Endometrium (tissue), 2 donors: ENCODE measurements at regions not wholly inside any gene's neighbourhood (a gene's known extent, or its start where the extent isn't known, plus 50 kb on each side); places are given as distances from the start of the nearest gene placed in this dataset.

ENCODE experiments used
- FAIRE-seq: peaks from 2 replicates; lab custom pipeline; 2012; peaks lifted over from hg19 to GRCh38; lab: Jason Lieb, UNC
- donor health status: control.
- donor health status: control.

DNA sequence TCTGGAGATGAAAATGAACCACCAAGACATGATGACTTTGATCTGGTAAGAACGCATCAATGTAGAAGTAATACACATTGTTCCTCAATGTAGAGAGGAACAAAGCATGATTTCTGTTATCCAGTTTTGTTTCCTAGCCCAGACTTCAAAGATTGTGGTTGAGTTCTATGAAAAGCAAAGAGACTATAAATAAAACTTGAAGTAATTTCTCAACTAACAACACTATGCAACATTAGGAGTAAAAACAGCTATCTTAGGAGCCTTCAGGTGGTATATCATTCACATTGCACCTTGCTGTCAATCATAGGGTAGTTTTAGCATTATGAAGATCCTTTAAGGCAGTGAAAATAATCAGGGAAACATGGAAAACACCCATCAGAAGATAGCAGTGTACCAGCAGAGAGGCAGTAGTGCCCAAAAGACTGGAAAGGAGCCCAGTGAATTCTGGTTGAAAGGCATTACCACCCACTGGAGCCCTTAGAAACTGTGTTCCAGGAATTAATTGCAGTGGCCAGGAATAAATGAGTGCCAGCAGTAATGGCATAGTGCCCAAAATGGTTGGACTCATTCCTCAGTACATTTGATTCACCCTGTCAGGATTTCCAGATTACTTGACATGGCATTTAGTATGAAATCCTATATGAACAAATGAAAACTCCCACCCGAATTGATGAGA lies 300.7 kb upstream of the CXXC4 start:
- FAIRE-seq, result no peak

DNA sequence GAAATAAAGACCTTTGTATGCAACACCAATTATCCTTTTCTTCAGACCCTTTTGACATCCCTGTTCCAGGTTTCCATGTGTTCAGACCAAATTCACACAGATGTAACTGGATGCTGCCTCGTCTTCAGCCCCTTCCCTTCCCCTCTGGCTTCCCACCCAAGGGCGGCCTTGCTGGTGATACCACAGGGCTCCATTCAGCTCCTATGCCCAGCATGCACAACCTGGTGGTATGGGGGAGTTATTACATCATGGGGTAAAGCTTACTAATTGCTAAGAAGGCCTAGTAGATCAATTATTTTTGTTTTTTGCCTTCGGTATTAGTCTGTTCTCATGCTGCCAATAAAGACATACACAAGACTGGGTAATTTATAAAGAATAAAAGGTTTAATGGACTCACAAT lies 317.0 kb upstream of the CXXC4 start:
- no peak for FAIRE-seq

DNA sequence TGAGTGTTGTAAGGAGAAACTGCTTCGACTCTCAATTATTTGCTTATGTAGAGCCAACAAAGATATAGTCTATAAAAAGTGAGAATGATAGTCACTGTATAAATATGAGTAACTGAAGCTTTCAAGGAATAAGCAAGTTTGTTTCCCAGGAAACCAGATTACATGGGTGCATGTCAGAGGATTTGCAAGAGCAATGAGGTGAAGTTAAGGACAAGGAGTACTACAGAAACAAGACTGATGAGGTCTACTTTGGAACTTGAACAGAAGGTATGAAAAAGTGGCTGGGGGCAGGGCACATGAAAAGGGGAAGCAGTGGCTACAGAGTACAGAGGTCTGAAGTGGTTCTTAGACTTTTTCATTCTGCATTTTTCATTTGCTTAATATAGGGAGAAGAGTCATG lies 321.0 kb upstream of the CXXC4 start:
- no peak for FAIRE-seq

DNA sequence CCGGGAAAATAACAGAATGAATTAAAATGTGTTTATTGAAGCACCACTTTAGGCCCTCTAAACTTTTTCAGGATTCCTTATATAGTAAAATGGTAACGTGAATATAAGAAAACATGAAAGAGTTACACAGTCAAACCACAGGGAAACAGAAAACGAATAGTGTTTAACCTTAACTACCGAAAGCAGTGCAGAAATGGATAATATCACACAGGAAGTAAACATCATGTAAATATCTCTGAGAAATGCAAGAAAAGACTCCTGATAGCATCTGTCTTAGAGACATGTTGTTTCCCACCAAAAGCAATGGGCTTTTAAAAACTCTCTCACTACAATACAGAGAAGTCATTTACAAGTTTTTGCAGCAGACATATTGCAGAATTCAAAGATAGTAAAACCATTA lies 323.9 kb upstream of the CXXC4 start:
- no peak for FAIRE-seq

DNA sequence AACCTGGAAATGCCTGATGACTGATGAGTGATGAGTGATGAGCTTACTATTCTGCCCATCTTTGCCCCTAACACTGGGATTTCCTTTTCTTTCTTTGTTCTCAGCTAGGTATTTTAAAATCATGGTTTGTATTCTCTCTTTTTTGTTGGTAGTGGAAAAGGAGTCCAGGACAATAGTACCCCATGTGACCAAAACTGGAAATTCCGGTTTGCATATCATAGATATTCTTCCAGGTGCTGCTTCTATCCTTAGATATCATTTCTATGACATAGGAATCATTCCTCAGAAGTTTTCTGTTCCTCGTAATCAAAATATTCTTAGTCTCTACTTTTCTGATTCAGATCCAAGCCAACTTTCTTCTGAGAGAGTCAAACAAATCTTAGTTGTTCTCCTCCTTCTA lies 320.5 kb upstream of the TET2 start:
- no peak for FAIRE-seq

DNA sequence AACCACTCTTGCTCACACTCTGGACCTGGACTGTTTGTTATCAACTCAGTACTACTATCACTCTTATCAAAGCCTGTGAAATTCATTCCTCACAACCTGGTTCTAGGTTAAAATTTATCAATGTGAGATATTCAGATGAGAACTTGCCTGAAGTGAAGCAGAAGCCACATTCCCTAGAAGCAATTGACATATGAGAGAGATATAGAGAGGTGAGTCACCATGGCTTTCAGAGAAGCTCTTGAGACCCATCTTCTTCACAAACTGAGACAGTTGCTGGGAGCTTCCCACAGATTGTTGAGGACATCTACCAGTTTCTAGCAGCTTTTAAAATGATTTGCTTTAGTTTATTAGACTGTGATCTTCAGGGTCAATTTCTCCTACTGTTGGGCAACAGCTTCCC lies 316.9 kb upstream of the TET2 start:
- no peak for FAIRE-seq

DNA sequence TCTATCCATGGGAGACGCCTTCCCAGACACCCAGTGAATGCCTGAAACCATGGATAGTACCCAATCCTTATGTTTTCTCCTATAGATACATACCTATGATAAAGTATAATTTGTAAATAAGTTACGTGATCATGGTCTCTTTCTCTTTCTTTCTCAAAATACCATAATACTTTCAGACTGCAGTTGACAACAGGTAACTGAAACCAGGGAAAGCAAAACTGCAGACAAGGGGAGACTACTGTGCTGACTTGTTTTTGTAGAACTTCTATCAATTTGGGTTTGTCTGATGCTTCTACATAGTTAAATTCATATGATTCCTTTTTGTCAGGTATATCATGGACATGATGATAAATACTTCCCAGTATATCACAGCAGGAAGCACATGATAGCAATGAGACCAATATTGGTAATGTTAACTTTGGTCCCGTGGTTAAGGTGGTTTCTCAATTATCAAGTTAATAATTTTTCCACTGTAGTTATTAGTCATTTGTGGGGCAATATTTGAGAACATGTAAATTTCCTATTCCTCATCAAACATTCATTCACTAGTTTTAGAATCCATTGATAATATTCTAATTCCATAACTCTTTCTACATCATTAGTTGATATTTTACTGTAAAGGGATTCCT lies 298.0 kb upstream of the TET2 start:
- FAIRE-seq, result no peak

DNA sequence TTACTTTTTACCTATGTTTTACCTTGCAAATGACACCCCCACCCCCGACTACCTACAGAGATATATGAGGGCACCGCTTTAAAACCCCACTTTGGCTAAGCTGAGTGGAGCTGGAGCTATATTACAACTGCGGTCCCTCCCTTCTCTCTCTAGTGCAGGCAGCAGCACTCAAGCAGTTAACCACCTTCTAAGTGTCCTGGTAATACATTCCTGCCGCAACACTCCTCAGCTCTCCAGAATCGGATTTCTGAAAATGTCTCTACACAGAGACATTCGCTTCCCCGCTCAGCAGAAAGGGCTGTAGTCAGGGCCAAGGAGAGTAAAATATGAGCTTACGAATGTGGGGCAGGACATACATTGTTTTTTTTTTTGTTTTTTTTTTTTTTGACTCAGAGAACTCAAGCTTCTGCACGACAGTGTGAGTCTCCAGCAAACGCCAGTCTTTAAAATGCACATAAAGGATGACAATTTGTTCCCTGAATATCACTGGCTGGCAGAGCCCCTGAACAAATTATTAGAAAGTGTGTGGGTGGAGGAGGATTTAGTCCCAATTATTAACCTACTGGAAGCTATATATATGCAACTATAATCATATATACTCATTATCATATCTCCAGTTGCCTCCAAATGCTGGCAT lies 287.0 kb upstream of the TET2 start:
- FAIRE-seq, result no peak

DNA sequence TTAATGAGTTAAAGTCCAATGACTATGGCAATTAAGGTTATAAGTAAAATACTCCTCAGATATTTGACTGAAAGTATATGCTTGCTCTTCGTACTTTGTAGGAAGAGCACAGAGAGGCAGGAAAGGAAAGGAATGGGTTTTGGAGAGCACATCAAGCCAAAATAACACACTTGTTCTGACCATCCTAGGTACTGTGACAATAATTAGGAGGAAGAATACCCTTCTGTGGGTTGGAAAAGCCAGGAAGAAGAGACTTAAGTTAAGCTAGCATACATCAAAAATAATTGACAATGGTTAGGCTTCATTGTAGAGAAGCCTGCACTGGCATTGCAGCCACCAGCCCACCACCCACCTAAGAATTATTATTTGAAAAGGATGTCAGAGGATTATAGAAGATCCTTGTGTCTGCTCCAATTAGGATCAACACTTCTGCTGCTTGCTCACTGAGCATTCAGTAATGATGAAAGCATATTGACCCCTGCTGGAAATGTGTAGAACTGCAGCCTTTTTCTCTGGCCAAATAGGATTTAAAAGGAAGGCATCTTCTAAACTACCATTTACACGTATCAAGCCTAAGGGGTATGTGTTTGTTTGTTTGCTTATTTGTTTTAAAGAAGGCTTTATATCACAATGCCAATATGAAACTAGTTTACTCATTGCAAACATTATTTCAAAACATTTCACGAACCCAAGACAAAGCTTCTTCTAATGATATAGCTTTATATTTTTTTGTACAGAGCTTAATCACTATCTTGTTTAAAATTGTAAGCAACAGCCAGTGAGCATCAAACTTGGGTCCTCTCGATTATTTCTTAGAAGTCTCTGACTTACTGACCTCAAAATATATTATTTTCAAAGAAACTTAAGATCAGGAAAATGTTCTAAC lies 286.2 kb upstream of the TET2 start:
- peak; percentile 53 for FAIRE-seq

DNA sequence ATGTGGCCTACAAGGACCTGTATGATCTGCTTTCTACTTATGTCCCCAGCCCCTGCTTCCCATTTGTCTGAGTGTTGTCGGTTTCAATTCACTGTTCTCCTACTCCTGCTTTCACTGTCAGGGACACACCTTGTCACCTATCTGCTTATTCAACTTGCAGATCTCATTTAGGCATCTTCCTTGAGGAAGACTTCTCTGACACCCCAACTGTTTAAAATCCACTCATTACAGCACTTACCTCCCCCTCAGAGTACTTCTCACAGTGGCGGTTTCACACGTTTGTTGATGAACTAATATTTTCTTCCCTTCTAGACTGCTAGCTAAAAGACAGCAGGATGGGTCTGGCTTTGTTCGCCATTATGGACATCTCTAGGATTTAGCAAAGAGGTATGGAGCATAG lies 279.9 kb upstream of the TET2 start:
- FAIRE-seq, result no peak

DNA sequence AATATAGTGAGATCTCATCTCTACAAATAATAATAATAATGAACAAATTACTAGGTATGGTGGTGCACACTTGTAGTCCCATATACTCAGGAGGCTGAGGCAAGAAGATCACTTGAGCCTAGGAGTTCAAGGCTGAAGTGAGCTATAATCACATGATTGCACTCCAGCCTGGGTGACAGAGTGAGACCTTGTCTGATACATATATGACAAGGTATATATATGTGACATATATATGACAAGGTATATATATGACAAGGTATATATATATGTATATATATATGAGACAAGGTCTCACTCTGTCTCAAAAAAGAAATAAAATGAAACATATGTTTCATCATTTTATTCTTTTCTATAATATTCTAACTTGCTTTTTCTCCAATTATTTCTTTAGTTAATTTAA lies 278.1 kb upstream of the TET2 start:
- no peak for FAIRE-seq

DNA sequence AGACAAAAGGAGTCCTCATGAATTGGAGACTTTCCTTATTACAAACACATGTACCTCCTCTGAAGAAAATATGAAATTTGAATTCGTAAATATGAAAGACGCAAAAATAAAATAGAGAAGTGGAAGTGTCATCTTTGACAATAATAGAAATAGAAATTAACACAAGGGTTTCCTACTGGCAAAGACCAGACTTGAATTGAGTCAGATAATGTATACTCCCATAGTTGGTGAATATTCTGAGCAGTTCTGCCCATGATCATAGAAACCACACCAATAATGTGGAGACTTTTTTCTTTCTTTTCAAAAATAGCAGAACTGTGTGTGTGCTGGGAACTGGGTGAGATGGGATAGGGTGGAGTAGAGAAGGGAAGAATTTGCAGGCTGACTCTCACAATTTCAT lies 277.7 kb upstream of the TET2 start:
- no peak for FAIRE-seq

DNA sequence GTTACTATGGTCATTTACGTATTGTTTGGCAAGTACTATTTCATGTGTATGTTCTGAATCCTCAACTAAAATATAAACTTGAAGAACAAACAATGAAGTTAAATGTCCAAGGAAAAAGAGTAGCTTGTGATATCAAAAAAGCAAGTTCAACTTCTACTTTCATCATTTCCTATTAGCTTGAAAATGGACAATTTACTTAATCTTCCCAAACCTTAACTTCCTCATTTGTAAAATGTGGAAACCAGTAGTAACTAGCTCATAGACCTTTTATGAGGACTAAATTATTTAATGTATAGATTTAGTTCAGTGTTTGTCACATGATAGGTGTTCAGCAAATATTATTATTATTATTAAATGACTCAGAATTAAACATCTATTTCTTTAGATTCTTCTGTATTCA lies 276.8 kb upstream of the TET2 start:
- peak; percentile 41 for FAIRE-seq

DNA sequence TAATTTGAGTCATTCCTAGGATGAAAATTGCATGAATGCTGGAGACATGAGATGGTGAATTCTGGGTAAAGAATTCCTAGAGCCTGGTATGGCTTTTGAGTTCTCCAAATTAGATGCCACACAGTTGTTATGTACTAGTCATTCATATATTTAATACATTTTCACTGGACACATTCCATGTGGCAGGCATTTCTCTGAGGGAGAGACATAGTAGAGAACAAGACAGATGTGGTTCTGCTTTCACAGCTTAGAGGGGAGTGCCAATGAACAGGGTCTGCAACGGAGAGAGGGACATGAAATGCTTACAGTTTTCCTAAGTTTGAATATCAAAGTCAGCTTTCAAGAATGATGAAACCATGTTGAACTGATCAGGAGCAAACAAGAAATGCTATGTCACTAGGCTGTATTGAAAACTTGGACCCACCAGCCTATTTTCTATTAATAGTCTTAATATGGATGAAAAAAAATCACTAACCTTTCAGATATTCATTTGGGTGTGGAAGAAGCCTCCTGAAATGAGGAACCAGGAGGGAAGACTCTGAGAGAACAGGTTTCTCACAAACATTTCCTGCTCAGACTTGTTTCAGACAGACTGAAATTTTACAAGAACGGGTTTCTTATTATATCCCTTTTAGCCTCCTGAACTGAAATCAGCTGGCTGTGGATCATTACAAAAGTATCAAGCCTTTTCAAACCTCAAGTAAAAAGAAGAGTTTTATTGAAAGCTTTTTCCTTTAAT lies 276.0 kb upstream of the TET2 start:
- FAIRE-seq, result no peak

DNA sequence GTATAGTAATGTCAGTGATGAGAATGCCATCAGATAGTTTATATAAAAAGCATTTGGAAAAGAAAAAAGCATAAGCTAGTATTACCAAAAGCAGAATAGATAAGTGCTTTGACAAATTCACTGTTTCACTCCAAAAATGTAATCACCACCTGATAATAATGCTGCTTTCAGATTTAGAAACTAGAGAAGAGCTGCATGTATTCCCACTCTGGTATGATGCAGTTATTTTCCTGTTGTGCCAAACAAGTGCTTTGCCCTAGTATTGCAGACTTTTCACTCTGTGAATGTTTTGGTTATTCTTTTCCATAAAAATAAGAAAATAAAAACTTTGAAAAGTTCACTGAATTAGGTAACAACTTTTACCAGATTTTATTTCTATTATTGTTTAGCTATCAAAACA lies 267.7 kb upstream of the TET2 start:
- peak; percentile 95 for FAIRE-seq

DNA sequence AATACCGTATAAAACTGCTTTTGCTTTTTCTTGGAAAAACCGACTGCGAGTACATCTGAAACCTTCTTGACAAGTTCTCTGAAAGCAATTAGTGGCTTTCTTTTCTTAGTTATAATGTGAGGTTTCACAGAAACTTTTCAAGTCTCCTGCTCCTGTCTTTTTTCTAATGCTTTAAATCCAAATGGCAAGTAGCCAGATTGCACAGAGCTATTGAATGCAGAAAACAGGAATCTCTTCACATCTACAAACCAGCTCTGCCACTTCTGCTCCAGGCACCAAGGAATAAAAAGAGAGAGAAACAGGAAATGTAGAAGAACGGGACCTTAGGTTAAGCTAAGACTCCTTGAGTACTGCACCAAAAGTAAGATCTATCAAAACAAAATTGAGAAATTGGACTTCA lies 267.3 kb upstream of the TET2 start:
- FAIRE-seq, result no peak

DNA sequence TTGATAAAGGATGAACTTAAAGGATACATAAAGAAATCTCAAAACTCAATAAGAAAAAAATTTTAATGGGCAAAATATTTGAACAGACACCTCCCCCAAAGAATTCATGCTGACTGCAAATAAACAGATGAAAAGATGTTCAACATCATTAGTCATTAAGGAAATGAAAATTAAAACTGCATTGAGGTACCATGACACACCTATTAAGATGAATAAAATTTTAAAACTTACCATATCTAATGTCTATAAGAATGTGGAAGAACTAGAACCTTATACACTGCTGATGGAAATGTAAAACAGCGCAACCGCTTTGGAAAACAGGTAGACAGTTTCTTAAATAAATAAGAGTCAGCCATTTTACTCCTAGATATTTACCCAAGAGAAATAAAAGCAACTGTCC lies 266.8 kb upstream of the TET2 start:
- FAIRE-seq, result no peak

DNA sequence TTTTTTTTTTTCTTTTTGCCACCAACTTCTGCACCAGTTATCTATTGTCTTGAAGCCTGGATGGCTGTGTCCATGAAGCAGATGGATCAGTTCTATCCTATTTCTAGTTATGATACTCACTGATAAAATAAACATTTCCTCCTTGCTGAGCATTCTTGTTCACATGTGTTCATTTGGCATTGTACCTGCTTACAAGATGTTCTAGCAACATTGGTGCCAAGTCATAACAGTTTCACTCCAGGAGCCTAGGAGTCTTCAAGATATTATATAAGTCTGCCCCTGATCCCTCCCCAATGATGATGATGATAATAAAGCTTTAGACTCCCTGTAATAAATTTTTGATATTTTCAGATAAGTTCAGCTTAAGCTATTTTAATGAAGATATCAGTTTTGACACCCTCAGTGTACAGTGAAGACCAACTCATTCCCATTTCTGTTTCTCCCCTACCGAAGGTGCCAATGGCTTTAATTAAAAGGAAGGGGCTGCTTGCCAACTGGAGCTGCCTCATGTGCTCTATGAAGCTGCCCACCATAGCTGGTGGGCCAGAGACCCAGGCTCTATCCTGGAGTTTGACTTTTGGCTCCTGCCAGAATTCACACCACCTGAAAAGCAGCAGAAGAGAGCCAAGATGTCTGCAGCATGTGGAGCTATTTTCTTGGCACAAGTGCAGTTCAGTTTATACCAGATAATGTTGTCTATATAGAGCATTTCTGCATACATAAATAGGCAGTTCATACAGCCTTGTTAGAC lies 265.4 kb upstream of the TET2 start:
- FAIRE-seq, result no peak

DNA sequence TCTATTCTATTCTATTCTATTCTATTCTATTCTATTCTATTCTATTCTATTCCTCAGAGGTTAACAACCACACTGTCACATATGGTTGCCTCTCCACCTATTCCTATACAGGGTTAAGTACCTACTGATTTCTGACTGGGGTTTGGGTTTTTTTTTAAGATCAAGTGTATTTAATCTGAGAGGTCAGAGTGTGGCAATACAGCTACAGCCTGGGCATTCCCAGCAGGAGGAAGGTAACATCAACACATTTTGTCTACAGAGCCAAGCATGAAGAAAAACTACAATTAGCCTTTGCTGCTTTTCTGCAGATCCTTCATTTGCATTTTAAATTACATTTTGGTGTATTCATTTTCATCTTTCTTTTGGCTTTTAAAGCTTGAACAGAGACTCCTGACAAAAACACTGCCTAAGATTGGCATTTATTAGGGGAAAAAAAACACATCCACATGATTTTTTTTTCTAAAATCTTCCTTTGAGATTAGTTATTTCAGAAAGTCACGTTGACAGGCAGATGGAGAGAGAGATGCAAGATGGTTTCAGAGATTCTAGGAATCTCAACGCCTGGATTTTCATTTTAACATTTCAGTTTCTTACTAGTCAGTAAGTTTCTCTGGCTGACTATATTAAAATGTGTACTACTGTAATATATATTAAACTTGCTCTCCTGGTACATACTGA lies 255.9 kb upstream of the TET2 start:
- FAIRE-seq, result no peak
